ENCODE measurements at regions not wholly inside any gene's neighbourhood (a gene's known extent, or its start where the extent isn't known, plus 50 kb on each side); places are given as distances from the start of the nearest gene placed in this dataset.

GRCh38 chr2:65742977-65743376, 310.6 kb upstream of the SPRED2 start:
- no peak for TF ChIP-seq POLR2AphosphoS5 (IDR thresholded peaks at IDR 0.05)
- TF ChIP-seq CTCF (IDR thresholded peaks at IDR 0.05) = no peak
- TF ChIP-seq POLR2A (IDR thresholded peaks at IDR 0.05) = no peak

Data from suprapubic skin (tissue), 4 donors.